ENCODE measurements at regions not wholly inside any gene's neighbourhood (a gene's known extent, or its start where the extent isn't known, plus 50 kb on each side); places are given as distances from the start of the nearest gene placed in this dataset.
A peak's percentile ranks its signal among the peaks of the same experiment; 100 is the strongest.

DNA sequence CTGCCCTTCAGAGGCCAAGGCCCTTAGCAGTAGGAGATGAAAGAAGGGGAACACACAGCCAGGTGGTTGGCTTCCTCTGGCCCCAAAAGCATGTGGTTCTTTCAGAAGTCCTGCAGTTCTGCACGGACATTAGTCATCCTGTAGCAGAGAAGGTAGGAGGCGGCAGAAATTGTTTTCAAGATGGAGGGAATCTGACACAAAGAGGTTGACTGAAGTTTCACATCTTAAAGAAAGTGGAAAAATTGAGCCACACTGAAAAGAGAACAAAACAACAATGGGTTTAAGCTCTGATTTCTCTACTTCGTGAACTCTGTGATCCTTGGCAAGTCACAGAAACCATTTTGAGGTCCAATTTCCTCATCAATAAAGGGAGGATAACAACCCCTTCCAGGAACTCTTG lies 125.3 kb upstream of the DNAH14 start:
- no peaks in the 10 kb centered on the region for H3K27me3 Mint-ChIP-seq (ENCODE audit: insufficient read depth, low read depth)
- H3K27ac Mint-ChIP-seq = no peak overlapping the region
- no peaks in the 10 kb centered on the region for H3F3A ChIP-seq (ENCODE audit: low read depth)
- no peaks in the 10 kb centered on the region for H4K20me1 ChIP-seq (ENCODE audit: low read depth)
- no peaks in the 10 kb centered on the region for H3K36me3 Mint-ChIP-seq
- no peaks in the 10 kb centered on the region for H3K27me3 ChIP-seq
- TF ChIP-seq, protein P1, sequence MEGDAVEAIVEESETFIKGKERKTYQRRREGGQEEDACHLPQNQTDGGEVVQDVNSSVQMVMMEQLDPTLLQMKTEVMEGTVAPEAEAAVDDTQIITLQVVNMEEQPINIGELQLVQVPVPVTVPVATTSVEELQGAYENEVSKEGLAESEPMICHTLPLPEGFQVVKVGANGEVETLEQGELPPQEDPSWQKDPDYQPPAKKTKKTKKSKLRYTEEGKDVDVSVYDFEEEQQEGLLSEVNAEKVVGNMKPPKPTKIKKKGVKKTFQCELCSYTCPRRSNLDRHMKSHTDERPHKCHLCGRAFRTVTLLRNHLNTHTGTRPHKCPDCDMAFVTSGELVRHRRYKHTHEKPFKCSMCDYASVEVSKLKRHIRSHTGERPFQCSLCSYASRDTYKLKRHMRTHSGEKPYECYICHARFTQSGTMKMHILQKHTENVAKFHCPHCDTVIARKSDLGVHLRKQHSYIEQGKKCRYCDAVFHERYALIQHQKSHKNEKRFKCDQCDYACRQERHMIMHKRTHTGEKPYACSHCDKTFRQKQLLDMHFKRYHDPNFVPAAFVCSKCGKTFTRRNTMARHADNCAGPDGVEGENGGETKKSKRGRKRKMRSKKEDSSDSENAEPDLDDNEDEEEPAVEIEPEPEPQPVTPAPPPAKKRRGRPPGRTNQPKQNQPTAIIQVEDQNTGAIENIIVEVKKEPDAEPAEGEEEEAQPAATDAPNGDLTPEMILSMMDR (IDR thresholded peaks at IDR 0.05) = no peak
- TF ChIP-seq EZH2 (IDR thresholded peaks at IDR 0.05) = no peak
- no peak for TF ChIP-seq EZH2phosphoT487 (IDR thresholded peaks at IDR 0.05)
- no peak overlapping the region for H3K27ac ChIP-seq
- H3K4me1 ChIP-seq = no peaks in the 10 kb centered on the region
- peaks cover 1% of the 10 kb centered on the region for H3K9me3 Mint-ChIP-seq
- no peak overlapping the region for H3K4me3 Mint-ChIP-seq
- H3K9ac ChIP-seq = no peak overlapping the region
- no peak for DNase-seq (ENCODE audit: low spot score)
- peaks cover 6% of the 10 kb centered on the region for H3K4me1 Mint-ChIP-seq
- H3K79me2 ChIP-seq (ENCODE audit: low read depth) = no peaks in the 10 kb centered on the region
- H2AFZ ChIP-seq (replicated peaks) = peak overlapping the region; percentile 57
- H3K9me3 ChIP-seq (ENCODE audit: low read depth) = no peaks in the 10 kb centered on the region
- H3K36me3 ChIP-seq = no peaks in the 10 kb centered on the region
- H3K4me3 ChIP-seq = no peak overlapping the region
- no peak overlapping the region for H3K4me2 ChIP-seq

DNA sequence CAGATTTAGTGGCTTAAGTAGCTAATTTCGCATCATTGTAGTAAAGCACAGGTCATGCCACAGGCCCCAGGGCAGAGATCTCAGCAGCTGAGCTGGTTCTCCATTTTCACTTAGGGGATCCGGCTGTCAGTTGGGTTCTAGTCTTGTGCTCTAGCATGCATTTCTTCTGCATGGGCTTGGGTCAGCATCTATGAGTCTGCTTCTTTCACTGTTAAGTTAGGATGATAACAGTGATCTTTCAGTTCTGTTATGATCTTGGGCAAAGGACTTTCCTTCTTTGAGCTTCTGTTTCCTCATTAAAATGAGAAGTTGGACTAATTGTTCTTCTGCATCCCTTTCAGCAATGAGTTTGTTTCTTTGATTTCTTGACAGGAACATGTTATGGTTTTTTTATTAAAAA lies 123.6 kb upstream of the DNAH14 start:
- no peaks in the 10 kb centered on the region for H3K36me3 ChIP-seq
- H2AFZ ChIP-seq (replicated peaks) = no peak overlapping the region
- H3K36me3 Mint-ChIP-seq = no peaks in the 10 kb centered on the region
- TF ChIP-seq EZH2phosphoT487 (IDR thresholded peaks at IDR 0.05) (no peak), EZH2 (IDR thresholded peaks at IDR 0.05) (no peak)
- TF ChIP-seq, protein P1 (IDR thresholded peaks at IDR 0.05) = no peak
- no peaks in the 10 kb centered on the region for H3F3A ChIP-seq (ENCODE audit: low read depth)
- no peak overlapping the region for H3K4me3 ChIP-seq
- H3K4me2 ChIP-seq = no peak overlapping the region
- H3K4me1 ChIP-seq = no peaks in the 10 kb centered on the region
- H3K4me1 Mint-ChIP-seq = peaks cover 6% of the 10 kb centered on the region
- H3K27me3 ChIP-seq = no peaks in the 10 kb centered on the region
- H3K27ac ChIP-seq = no peak overlapping the region
- H3K27me3 Mint-ChIP-seq (ENCODE audit: insufficient read depth, low read depth) = no peaks in the 10 kb centered on the region
- no peak overlapping the region for H3K4me3 Mint-ChIP-seq
- H3K9me3 Mint-ChIP-seq = peaks cover 6% of the 10 kb centered on the region
- no peaks in the 10 kb centered on the region for H4K20me1 ChIP-seq (ENCODE audit: low read depth)
- H3K9ac ChIP-seq = no peak overlapping the region
- no peaks in the 10 kb centered on the region for H3K79me2 ChIP-seq (ENCODE audit: low read depth)
- H3K9me3 ChIP-seq (ENCODE audit: low read depth) = no peaks in the 10 kb centered on the region
- no peak for DNase-seq (ENCODE audit: low spot score)
- no peak overlapping the region for H3K27ac Mint-ChIP-seq

DNA sequence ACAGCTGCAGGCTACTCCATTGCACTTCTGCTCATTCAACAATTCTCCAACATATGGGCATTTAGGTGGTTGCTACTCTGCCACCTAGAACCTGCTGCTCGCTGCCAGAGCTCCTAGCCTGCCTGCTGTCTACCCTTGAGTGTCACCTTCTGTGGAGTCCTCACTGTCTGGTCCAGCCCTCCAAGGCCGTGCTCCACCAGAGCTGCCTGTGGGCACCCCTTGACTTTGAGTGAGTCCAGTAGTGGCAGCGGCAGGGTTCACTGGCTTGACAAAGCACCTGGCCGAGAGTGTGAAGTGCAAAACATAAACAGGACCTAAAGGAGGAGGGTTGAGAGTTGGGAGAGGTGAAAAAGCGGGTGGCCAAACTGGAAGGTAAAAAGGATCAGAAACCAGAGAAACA lies 120.3 kb upstream of the DNAH14 start:
- H3K36me3 ChIP-seq = no peaks in the 10 kb centered on the region

More for the DNA sequence above, 120.3 kb upstream of the DNAH14 start:
- H3F3A ChIP-seq (ENCODE audit: low read depth) = no peaks in the 10 kb centered on the region
- no peak overlapping the region for H3K27ac Mint-ChIP-seq
- H3K9me3 ChIP-seq (ENCODE audit: low read depth) = no peaks in the 10 kb centered on the region
- no peak overlapping the region for H2AFZ ChIP-seq (replicated peaks)
- no peak overlapping the region for H3K4me3 ChIP-seq
- no peak overlapping the region for H3K4me3 Mint-ChIP-seq
- H3K9ac ChIP-seq = no peak overlapping the region
- peaks cover 6% of the 10 kb centered on the region for H3K9me3 Mint-ChIP-seq
- H3K36me3 Mint-ChIP-seq = no peaks in the 10 kb centered on the region
- no peaks in the 10 kb centered on the region for H3K4me1 Mint-ChIP-seq
- no peaks in the 10 kb centered on the region for H3K27me3 ChIP-seq
- H3K27me3 Mint-ChIP-seq (ENCODE audit: insufficient read depth, low read depth) = no peaks in the 10 kb centered on the region
- no peak for TF ChIP-seq EZH2 (IDR thresholded peaks at IDR 0.05)
- TF ChIP-seq, protein P1 (IDR thresholded peaks at IDR 0.05) = no peak
- TF ChIP-seq EZH2phosphoT487 (IDR thresholded peaks at IDR 0.05) = no peak
- no peak overlapping the region for H3K4me2 ChIP-seq
- H3K27ac ChIP-seq = no peak overlapping the region
- no peak for DNase-seq (ENCODE audit: low spot score)
- no peaks in the 10 kb centered on the region for H3K79me2 ChIP-seq (ENCODE audit: low read depth)
- H4K20me1 ChIP-seq (ENCODE audit: low read depth) = no peaks in the 10 kb centered on the region
- no peaks in the 10 kb centered on the region for H3K4me1 ChIP-seq

Data from neural progenitor cell (in vitro differentiated cells).